ENCODE measurements at regions not wholly inside any gene's neighbourhood (a gene's known extent, or its start where the extent isn't known, plus 50 kb on each side); places are given as distances from the start of the nearest gene placed in this dataset.
A peak's percentile ranks its signal among the peaks of the same experiment; 100 is the strongest.
"Not testable (repeated sequence)": the region's sequence is repeated elsewhere in the genome, so short reads cannot be mapped to it uniquely, and the experiment has no call there.

DNA sequence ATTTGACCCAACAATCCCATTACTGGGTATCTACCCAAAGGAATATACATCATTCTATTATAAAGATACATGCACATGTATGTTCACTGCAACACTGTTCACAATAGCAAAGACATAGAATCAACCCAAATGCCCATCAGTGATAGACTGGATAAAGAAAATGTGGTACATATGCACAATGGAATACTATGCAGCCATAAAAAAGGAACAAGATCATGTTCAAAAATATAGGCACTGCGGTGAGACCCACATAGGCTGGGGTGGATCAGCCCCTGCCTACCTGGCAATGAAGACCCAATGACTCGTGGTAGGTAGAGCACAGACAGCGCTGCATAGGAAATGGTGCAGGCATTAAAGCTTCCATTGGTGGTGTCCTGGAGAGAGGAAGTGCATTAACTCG, 88.6 kb upstream of the NFIL3 start:
- H3K4me1 Mint-ChIP-seq, H3K27ac Mint-ChIP-seq, DNase-seq, H3K4me3 Mint-ChIP-seq, H3K9me3 Mint-ChIP-seq, CTCF ChIA-PET, H3K36me3 Mint-ChIP-seq: not testable (repeated sequence)
- H3K27me3 Mint-ChIP-seq, result peaks cover 20% of the 10 kb centered on the region

DNA sequence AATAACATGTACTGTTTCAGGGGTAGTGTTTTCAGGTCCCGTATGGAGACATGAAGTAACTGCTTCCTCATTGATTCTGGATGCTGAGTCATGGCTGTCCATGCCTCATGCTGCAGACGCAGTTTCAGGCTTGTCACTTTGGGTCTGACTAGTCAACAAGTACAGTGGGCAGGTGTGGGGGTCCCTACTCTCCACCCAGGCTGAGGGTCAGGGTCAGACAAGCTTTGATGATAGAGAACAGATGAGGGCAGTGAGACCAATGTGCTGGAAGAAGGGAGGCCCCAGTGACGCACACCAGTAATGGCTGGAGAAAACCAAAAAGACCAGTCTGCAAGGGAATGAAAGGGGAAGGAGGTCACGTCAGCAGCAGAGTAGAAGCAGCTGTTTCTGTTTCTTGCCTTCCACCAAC, 80.0 kb upstream of the NFIL3 start:
- peaks cover 16% of the 10 kb centered on the region for H3K27me3 Mint-ChIP-seq
- H3K27ac Mint-ChIP-seq, result no peak overlapping the region
- no peaks in the 10 kb centered on the region for H3K4me1 Mint-ChIP-seq
- DNase-seq, result no peak
- H3K4me3 Mint-ChIP-seq, result no peak overlapping the region
- H3K9me3 Mint-ChIP-seq, result no peaks in the 10 kb centered on the region
- CTCF ChIA-PET, result no interaction called here
- no peaks in the 10 kb centered on the region for H3K36me3 Mint-ChIP-seq

DNA sequence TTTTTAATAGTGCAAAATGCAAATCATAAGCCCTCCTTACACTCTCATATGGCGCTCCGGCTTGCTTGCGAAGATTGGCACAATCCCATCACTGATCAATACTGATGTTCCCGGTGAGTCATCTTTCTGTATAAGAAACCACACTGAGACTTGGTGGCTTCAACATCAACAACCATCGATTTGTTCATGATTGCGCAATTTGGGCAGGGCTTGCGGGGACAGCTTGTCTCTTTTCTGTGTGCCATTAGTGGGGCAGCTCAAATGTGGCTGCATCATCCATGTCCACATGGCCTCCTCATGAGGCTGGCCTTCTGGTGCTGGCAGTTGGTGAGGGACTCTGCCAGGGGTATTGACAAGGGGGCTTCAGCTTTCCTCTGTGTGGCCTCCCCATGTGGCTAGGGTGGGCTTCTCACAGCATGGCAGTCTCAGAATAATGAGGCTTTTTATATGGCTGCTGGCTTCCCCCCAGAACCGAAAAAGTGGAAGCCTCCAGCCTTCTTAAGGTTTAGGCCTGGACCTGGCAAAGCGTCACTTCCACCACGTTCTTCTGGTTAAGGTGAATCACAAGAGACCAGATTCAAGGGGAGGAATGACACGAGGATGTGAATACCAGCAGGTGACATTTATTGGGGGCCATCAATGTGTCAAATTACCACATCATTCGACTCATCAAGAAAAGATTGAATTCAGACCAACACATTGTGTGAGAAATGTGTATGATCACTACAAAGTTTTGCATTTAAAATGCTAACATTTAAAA, 79.5 kb upstream of the NFIL3 start:
- Mint-ChIP-seq H3K27me3 (peaks cover 13% of the 10 kb centered on the region), H3K36me3 (no peaks in the 10 kb centered on the region), H3K27ac (no peak overlapping the region), H3K4me3 (no peak overlapping the region), H3K4me1 (no peaks in the 10 kb centered on the region), H3K9me3 (no peaks in the 10 kb centered on the region)
- no peak for DNase-seq
- CTCF ChIA-PET, result no interaction called here

DNA sequence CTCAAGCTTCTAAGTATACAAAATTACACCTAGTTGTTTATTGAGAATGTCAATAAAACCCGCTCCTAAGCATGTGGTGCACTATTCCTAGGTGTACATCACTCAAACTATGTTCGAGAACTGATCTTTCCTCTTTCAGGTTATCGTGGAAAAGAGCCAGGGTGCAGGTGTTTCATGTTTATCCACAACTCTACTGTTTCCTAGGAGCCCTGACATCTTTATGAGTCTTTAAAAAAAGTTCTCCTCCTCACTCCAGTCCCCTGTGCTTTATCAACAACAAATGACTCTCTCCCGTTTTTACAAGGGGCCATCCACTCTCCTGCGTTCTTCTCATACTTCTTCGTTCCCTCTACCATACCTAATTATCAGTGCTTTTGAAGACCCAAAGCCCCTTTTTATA, 78.8 kb upstream of the NFIL3 start:
- Mint-ChIP-seq H3K36me3 (no peaks in the 10 kb centered on the region), H3K27ac (no peak overlapping the region), H3K9me3 (no peaks in the 10 kb centered on the region), H3K4me3 (no peak overlapping the region), H3K4me1 (no peaks in the 10 kb centered on the region), H3K27me3 (peaks cover 13% of the 10 kb centered on the region)
- CTCF ChIA-PET, result no interaction called here
- DNase-seq, result no peak

- CTCF ChIA-PET, result no interaction called here
- no peaks in the 10 kb centered on the region for H3K4me1 Mint-ChIP-seq
- no peak for DNase-seq
Observed at GRCh38 chr9:91500509-91501014, 76.9 kb upstream of the NFIL3 start.

DNA sequence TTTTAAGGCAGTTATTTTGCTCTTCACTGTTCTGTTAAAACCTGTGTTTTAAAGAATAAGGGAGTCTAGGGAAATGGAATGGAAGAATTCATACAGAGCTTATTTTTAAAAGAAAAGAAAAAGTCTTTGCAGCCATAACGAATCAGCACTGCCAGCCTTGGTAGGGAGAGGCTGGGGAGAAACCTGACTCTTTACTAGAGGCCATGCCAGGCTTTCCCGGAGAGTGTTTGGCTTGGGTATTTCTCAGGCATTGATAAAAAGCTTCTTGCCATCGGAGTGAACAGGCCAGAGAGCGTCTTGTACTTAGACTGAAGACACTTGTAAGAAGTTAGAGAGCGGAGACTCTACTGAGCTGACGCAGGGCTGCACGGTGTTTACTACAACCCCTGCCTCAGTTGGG, 72.7 kb upstream of the NFIL3 start:
- peaks cover 25% of the 10 kb centered on the region for H3K27me3 Mint-ChIP-seq
- no peaks in the 10 kb centered on the region for H3K9me3 Mint-ChIP-seq
- H3K27ac Mint-ChIP-seq, result no peak overlapping the region
- H3K4me3 Mint-ChIP-seq, result no peak overlapping the region
- H3K36me3 Mint-ChIP-seq, result no peaks in the 10 kb centered on the region
- CTCF ChIA-PET, result no interaction called here
- H3K4me1 Mint-ChIP-seq, result no peaks in the 10 kb centered on the region
- DNase-seq, result no peak

More at GRCh38 chr9:91500509-91501014, 76.9 kb upstream of the NFIL3 start:
- Mint-ChIP-seq H3K4me3 (no peak overlapping the region), H3K9me3 (no peaks in the 10 kb centered on the region), H3K27me3 (peaks cover 18% of the 10 kb centered on the region), H3K27ac (no peak overlapping the region), H3K36me3 (no peaks in the 10 kb centered on the region)

DNA sequence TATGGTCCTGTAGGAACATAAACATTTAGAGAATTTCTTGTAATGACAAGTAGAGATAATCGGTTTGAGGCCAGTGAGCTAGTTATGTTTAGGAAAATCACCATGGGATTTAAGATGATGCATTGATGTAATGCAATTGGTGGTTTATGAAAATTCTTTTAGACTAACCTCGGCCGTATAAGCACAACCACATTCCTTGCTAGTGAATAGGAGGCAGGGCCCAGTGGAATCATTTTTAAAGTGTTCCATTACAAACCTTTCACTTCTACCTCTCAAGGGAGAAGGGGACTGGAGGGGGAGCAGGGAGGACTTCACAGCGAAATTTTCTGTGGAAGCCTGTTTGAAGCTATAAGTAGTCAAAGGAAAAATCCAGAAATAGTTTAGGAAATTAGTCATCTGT, 71.8 kb upstream of the NFIL3 start:
- H3K9me3 Mint-ChIP-seq, result no peaks in the 10 kb centered on the region
- CTCF ChIA-PET, result no interaction called here
- H3K27ac Mint-ChIP-seq, result no peak overlapping the region
- no peaks in the 10 kb centered on the region for H3K36me3 Mint-ChIP-seq
- H3K27me3 Mint-ChIP-seq, result peaks cover 22% of the 10 kb centered on the region
- DNase-seq, result no peak
- no peak overlapping the region for H3K4me3 Mint-ChIP-seq
- no peaks in the 10 kb centered on the region for H3K4me1 Mint-ChIP-seq

GRCh38 chr9:91494751-91495150, 71.1 kb upstream of the NFIL3 start:
- DNase-seq, result no peak
- no peaks in the 10 kb centered on the region for H3K36me3 Mint-ChIP-seq
- CTCF ChIA-PET, result no interaction called here
- H3K27me3 Mint-ChIP-seq, result peaks cover 22% of the 10 kb centered on the region
- H3K4me3 Mint-ChIP-seq, result no peak overlapping the region
- no peak overlapping the region for H3K27ac Mint-ChIP-seq
- no peaks in the 10 kb centered on the region for H3K9me3 Mint-ChIP-seq
- no peaks in the 10 kb centered on the region for H3K4me1 Mint-ChIP-seq

DNA sequence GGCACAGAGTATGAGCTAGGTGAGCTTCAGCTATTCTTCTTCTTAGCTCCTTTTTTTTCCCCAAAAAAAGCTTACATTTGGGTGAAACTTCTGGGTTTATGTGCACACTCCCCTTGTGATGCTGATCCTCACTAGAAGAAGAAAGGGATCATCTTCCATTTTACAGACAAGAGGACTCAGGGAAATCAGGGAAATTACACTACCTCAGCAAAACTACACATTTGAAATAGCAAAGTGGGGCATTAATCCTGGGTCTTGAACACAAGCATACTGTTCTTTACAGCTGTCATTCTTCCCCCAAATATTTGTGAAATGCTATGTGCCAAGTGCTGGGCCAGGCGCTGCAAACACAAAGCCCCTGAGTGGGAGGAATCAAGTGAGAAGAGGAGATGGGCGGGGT, 68.6 kb upstream of the NFIL3 start:
- no peak for DNase-seq
- H3K36me3 Mint-ChIP-seq, result no peaks in the 10 kb centered on the region
- CTCF ChIA-PET, result no interaction called here
- H3K4me3 Mint-ChIP-seq, result no peak overlapping the region
- H3K27ac Mint-ChIP-seq, result no peak overlapping the region
- no peaks in the 10 kb centered on the region for H3K4me1 Mint-ChIP-seq
- H3K27me3 Mint-ChIP-seq, result peaks cover 38% of the 10 kb centered on the region
- no peaks in the 10 kb centered on the region for H3K9me3 Mint-ChIP-seq

GRCh38 chr9:91491624-91492023, 68.0 kb upstream of the NFIL3 start:
- peaks cover 41% of the 10 kb centered on the region for H3K27me3 Mint-ChIP-seq
- H3K36me3 Mint-ChIP-seq, result no peaks in the 10 kb centered on the region
- DNase-seq, result no peak
- no peak overlapping the region for H3K27ac Mint-ChIP-seq
- no peaks in the 10 kb centered on the region for H3K4me1 Mint-ChIP-seq
- H3K9me3 Mint-ChIP-seq, result no peaks in the 10 kb centered on the region
- CTCF ChIA-PET, result no interaction called here
- no peak overlapping the region for H3K4me3 Mint-ChIP-seq

DNA sequence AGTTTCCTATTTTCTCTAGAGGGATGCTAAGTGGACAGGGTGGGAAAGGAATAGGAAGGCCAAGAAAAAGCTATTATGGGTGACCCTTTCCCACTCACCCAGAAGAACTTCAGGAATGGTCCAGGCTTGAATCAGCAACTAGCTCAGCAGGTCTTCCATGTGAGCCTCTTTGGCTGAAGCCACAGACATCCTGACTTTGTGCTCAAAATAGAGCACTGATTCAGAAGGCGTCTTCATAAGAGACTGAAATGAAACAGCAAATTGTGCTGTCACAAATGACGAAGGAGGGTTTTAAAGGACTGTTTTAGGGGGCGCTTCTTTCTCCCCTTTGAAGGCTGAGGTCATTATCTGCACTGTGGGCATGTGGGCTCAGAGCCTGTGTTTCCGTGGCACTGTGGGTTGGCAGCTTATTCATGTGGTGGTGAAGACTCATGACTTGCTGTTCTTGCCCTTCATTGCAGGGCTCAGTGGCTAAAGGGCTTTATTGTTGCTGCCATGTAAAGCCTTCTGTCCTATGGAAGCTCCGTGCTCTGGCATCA, 65.8 kb upstream of the NFIL3 start:
- H3K36me3 Mint-ChIP-seq, result no peaks in the 10 kb centered on the region
- H3K4me1 Mint-ChIP-seq, result no peaks in the 10 kb centered on the region
- no peaks in the 10 kb centered on the region for H3K9me3 Mint-ChIP-seq
- H3K27me3 Mint-ChIP-seq, result peaks cover 41% of the 10 kb centered on the region
- CTCF ChIA-PET, result no interaction called here
- H3K4me3 Mint-ChIP-seq, result no peak overlapping the region
- DNase-seq, result no peak
- no peak overlapping the region for H3K27ac Mint-ChIP-seq

DNA sequence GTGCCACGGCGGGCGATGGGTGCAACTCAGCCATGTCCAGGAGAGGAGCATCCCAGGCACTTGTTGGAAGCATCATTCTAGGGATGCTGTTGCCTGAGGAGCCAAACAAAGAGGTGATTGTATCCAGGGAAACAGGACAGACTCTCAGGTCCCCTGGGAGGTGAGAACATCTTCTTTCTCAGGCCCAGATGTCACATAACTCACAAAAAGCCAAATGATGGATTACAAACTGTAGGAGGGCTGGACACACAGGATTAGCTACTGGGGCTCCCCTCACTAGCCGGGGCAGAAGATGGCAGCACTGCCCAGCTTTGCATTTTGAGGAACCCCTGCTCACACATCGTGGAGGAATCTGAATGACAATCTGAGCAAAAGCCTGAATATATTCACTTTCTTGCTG, 64.7 kb upstream of the NFIL3 start:
- H3K4me1 Mint-ChIP-seq, result no peaks in the 10 kb centered on the region
- CTCF ChIA-PET, result no interaction called here
- no peak overlapping the region for H3K4me3 Mint-ChIP-seq
- H3K27me3 Mint-ChIP-seq, result peaks cover 45% of the 10 kb centered on the region
- no peaks in the 10 kb centered on the region for H3K36me3 Mint-ChIP-seq
- no peak overlapping the region for H3K27ac Mint-ChIP-seq
- DNase-seq, result no peak
- H3K9me3 Mint-ChIP-seq, result no peaks in the 10 kb centered on the region

GRCh38 chr9:91486699-91487497, 63.3 kb upstream of the NFIL3 start:
- CTCF ChIA-PET, result no interaction called here
- H3K4me1 Mint-ChIP-seq, result no peaks in the 10 kb centered on the region
- no peak overlapping the region for H3K4me3 Mint-ChIP-seq
- H3K9me3 Mint-ChIP-seq, result no peaks in the 10 kb centered on the region
- no peak for DNase-seq
- H3K27ac Mint-ChIP-seq, result no peak overlapping the region
- peaks cover 46% of the 10 kb centered on the region for H3K27me3 Mint-ChIP-seq
- no peaks in the 10 kb centered on the region for H3K36me3 Mint-ChIP-seq

DNA sequence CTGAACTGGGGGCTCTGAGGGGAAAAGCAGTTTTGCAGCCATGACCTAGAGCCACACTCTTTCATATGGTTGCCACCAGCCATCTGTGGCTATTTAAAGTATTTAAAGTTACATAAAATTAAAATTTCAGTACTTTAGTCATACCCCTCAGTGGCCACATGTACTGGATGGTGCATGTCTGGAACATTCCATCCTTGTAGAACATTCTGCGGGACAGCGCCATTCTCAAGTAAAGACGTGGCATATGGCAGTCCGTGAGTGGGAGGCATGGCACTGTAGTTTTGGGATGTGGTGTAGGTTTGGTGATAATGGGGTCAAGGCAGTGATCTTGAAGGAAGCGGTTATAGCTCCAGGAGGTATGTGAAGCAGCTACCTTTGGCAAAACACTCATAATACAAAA, 61.4 kb upstream of the NFIL3 start:
- Mint-ChIP-seq H3K27me3 (peaks cover 39% of the 10 kb centered on the region), H3K36me3 (no peaks in the 10 kb centered on the region)

GRCh38 chr9:91483835-91484234, 60.2 kb upstream of the NFIL3 start:
- no peaks in the 10 kb centered on the region for H3K9me3 Mint-ChIP-seq
- peaks cover 42% of the 10 kb centered on the region for H3K27me3 Mint-ChIP-seq
- no peaks in the 10 kb centered on the region for H3K36me3 Mint-ChIP-seq
- H3K4me3 Mint-ChIP-seq, result no peak overlapping the region
- CTCF ChIA-PET, result no interaction called here
- DNase-seq, result no peak
- H3K4me1 Mint-ChIP-seq, result no peaks in the 10 kb centered on the region
- H3K27ac Mint-ChIP-seq, result peak overlapping the region; percentile 17

More for the DNA sequence above, 61.4 kb upstream of the NFIL3 start:
- Mint-ChIP-seq H3K27ac (no peak overlapping the region), H3K9me3 (no peaks in the 10 kb centered on the region), H3K4me1 (no peaks in the 10 kb centered on the region), H3K4me3 (no peak overlapping the region)
- no peak for DNase-seq
- CTCF ChIA-PET, result no interaction called here
